SK-N-SH (cell line): ENCODE measurements at regions not wholly inside any gene's neighbourhood (a gene's known extent, or its start where the extent isn't known, plus 50 kb on each side); places are given as distances from the start of the nearest gene placed in this dataset.

ENCODE experiments used
- CTCF ChIP-seq: fragments of 200-600 bp; sonication (generic); IDR thresholded peaks from 2 replicates; pipeline ENCODE4 v1.6.1; 2017; ENCODE audit warnings: antibody characterized with exemption, mild to moderate bottlenecking, moderate library complexity
- POLR2AphosphoS5 ChIP-seq: IDR thresholded peaks from 2 replicates; pipeline ENCODE4 v1.6.1; 2012; ENCODE audit warnings: low read depth, low read length
- RAD21 ChIP-seq: IDR thresholded peaks from 2 replicates; pipeline ENCODE4 v1.6.1; 2012; ENCODE audit warnings: mild to moderate bottlenecking, low read length
- RCOR1 ChIP-seq: fragments of 150-350 bp; IDR thresholded peaks from 2 replicates; pipeline ENCODE4 v1.6.1; 2017; ENCODE audit warnings: antibody characterized with exemption, low read length

DNA sequence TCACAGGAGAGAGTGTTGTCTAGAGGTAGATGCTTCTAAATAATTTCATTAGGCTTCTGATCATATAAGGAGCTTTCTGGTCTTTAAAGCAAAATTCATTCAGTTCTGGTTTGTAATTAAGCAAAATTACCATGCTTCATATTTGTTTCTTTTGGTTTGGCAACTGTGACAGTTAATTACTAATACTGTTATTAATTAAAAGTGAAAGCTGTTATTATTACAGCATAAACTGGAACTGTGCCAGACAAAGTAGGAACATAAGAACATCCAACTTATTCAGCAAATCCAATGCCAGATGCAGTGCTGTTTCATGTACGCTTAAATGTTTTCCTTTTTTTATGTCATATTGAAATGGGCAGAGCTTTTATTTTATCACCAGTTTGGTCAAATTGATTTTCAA is 70.4 kb upstream of the DAB2 start:
- TF ChIP-seq CTCF (no peak), RAD21 (no peak), POLR2AphosphoS5 (no peak), RCOR1 (no peak)
